Panc1 (cell line): ENCODE measurements at regions not wholly inside any gene's neighbourhood (a gene's known extent, or its start where the extent isn't known, plus 50 kb on each side); places are given as distances from the start of the nearest gene placed in this dataset.

Source experiments
- ATAC-seq: fragments of 200-7000 bp; cut with Tn5 transposase; 2 replicates; pipeline ENCODE4 v1.9.1; 2020; ENCODE audit warnings: mild to moderate bottlenecking, moderate library complexity
- BruUV-seq: library from RNA; stranded (reverse); fragments of 400-500 nt; replicated peaks from 2 replicates; lab custom pipeline; 2021; lab: Mats Ljungman, UMichigan
- CTCF ChIA-PET: fragments of 300-600 bp; sonication (Branson Sonifier 250); formaldehyde crosslinking; loops from one replicate; lab custom pipeline; 2022; ENCODE audit warnings: antibody characterized with exemption; lab: Charles Lee
- POLR2A ChIA-PET: fragments of 300-600 bp; sonication (Branson Sonifier 250); formaldehyde crosslinking; loops from one replicate; lab custom pipeline; 2022; ENCODE audit warnings: antibody characterized with exemption; lab: Charles Lee
- DNase-seq: peaks from one replicate; pipeline ENCODE4 v3.0.0-alpha.2; 2010; ENCODE audit warnings: low read depth, low spot score
- H3K27ac ChIP-seq: 2 replicates; pipeline ENCODE4 v1.5.1; 2011; ENCODE audit warnings: mild to moderate bottlenecking, low read length, inconsistent platforms
- H3K27me3 ChIP-seq: fragments of 200-500 bp; sonication (Bioruptor generic); 2 replicates; pipeline ENCODE4 v1.6.0; 2014; ENCODE audit warnings: low read length, inconsistent platforms; ENCODE audit not compliant: control insufficient read depth, insufficient read depth
- H3K36me3 ChIP-seq: fragments of 200-500 bp; sonication (Bioruptor generic); 2 replicates; pipeline ENCODE4 v1.5.1; 2014; ENCODE audit warnings: inconsistent platforms, mild to moderate bottlenecking, low read length, moderate library complexity; ENCODE audit not compliant: control insufficient read depth, insufficient read depth
- H3K4me1 ChIP-seq: 2 replicates; pipeline ENCODE4 v1.5.1; 2011; ENCODE audit warnings: inconsistent platforms, mild to moderate bottlenecking, low read length, moderate library complexity; ENCODE audit not compliant: control insufficient read depth, insufficient read depth
- H3K4me3 ChIP-seq, 2 experiments: 2 replicates each; pipeline ENCODE4 v1.5.1; 2011 to 2012; ENCODE audit warnings: low read depth in 2 of 2, low read length in 2 of 2, mild to moderate bottlenecking in 2 of 2, inconsistent platforms in 1 of 2, moderate library complexity in 1 of 2
- H3K9me3 ChIP-seq: fragments of 200-500 bp; sonication (Bioruptor generic); 2 replicates; pipeline ENCODE4 v1.5.1; 2014; ENCODE audit warnings: low read depth, mild to moderate bottlenecking, inconsistent platforms, low read length, moderate library complexity; ENCODE audit not compliant: control insufficient read depth, insufficient read depth
- CTCF ChIP-seq: fragments of 450-650 bp; IDR thresholded peaks from 2 replicates; pipeline ENCODE4 v1.5.1; 2017; ENCODE audit warnings: mild to moderate bottlenecking
- POLR2AphosphoS5 ChIP-seq: IDR thresholded peaks from 2 replicates; pipeline ENCODE4 v1.6.1; 2012; ENCODE audit warnings: mild to moderate bottlenecking, low read depth, low read length, moderate library complexity
- REST ChIP-seq, 2 experiments: IDR thresholded peaks; 2 replicates each; pipeline ENCODE4 v1.6.1; 2011 to 2012; ENCODE audit warnings: low read depth in 2 of 2, control low read depth in 1 of 2, low read length in 1 of 2, mild to moderate bottlenecking in 1 of 2, moderate library complexity in 1 of 2; ENCODE audit not compliant: insufficient read depth in 1 of 2
- SIN3A ChIP-seq: IDR thresholded peaks from 2 replicates; pipeline ENCODE4 v1.6.1; 2012; ENCODE audit warnings: low read depth, mild to moderate bottlenecking, low read length, moderate library complexity, borderline replicate concordance; ENCODE audit not compliant: insufficient read depth
- TCF7L2 ChIP-seq: IDR thresholded peaks from 2 replicates; pipeline ENCODE4 v1.6.1; 2011; ENCODE audit warnings: mild to moderate bottlenecking, low read depth, low read length, inconsistent platforms
- in situ Hi-C: cut with HindIII; loops from 2 replicates; pipeline ENCODE4 v1.10.0; 2016; ENCODE audit warnings: low sequenced_read_pairs, low pct_unique_long_range_greater_than_20kb
- intact Hi-C: fragments of 100-400 bp; cut with micrococcal nuclease; formaldehyde crosslinking; loops from one replicate; pipeline ENCODE4 v1.10.0; 2022; ENCODE audit not compliant: unreplicated experiment

GRCh38 chr12:45612044-45612794, 117.3 kb upstream of the ARID2 start:
- no peaks in the 10 kb centered on the region for H3K9me3 ChIP-seq

GRCh38 chr12:45613296-45613695, 116.2 kb upstream of the ARID2 start:
- BruUV-seq, result no TSS peak
- in situ Hi-C loops (no loop called here), intact Hi-C loops (no loop called here)
- Histone ChIP-seq H3K9me3 (no peaks in the 10 kb centered on the region), H3K27me3 (no peaks in the 10 kb centered on the region; the same call in 1 of the 2 replicates), H3K27ac (no peak overlapping the region), H3K36me3 (no peaks in the 10 kb centered on the region), H3K4me3 (no peak overlapping the region), H3K4me1 (no peaks in the 10 kb centered on the region)
- POLR2A ChIA-PET, result no interaction called here
- CTCF ChIA-PET, result no interaction called here
- TF ChIP-seq POLR2AphosphoS5 (no peak), TCF7L2 (no peak), SIN3A (no peak), CTCF (no peak), REST (IDR thresholded peaks at IDR 0.05; ENCODE audit: insufficient read depth in 1 of 2, low read depth in 2 of 2, low read length in 1 of 2) (no peak)
- DNase-seq (no peak), ATAC-seq (no peak)

More at GRCh38 chr12:45612044-45612794, 117.3 kb upstream of the ARID2 start:
- H3K4me3 ChIP-seq, result no peak overlapping the region
- H3K4me1 ChIP-seq, result no peaks in the 10 kb centered on the region
- CTCF ChIA-PET, result no interaction called here
- TF ChIP-seq SIN3A (no peak), CTCF (no peak), TCF7L2 (no peak), POLR2AphosphoS5 (no peak), REST (IDR thresholded peaks at IDR 0.05; ENCODE audit: insufficient read depth in 1 of 2, low read depth in 2 of 2, low read length in 1 of 2) (no peak)
- no peak for ATAC-seq
- no peaks in the 10 kb centered on the region for H3K36me3 ChIP-seq
- H3K27ac ChIP-seq, result no peak overlapping the region
- no TSS peak for BruUV-seq
- intact Hi-C loops (no loop called here), in situ Hi-C loops (no loop called here)
- POLR2A ChIA-PET, result no interaction called here
- DNase-seq, result no peak
- no peaks in the 10 kb centered on the region; the same call in 1 of the 2 replicates for H3K27me3 ChIP-seq
